SK-N-SH (cell line): ENCODE measurements at regions not wholly inside any gene's neighbourhood (a gene's known extent, or its start where the extent isn't known, plus 50 kb on each side); places are given as distances from the start of the nearest gene placed in this dataset.

Experiments used
- CTCF ChIA-PET: fragments of 300-600, 350-600 bp; formaldehyde crosslinking; extraction: SDS; loops from one replicate; lab custom pipeline; 2021; lab: Yijun Ruan, JAX
- POLR2A ChIA-PET: fragments of 350-600 bp; sonication (Branson Sonifier 250); formaldehyde crosslinking; extraction: SDS; loops from one replicate; lab custom pipeline; 2020; ENCODE audit warnings: antibody characterized with exemption, inconsistent platforms; lab: Yijun Ruan, JAX
- DNase-seq: peaks from one replicate; pipeline ENCODE4 v3.0.0; 2012
- H2AFZ ChIP-seq: fragments of 200-600 bp; sonication (generic); 2 replicates; pipeline ENCODE4 v1.8.1; 2016; ENCODE audit warnings: antibody characterized with exemption, mild to moderate bottlenecking, low read depth
- H3F3A ChIP-seq: fragments of 200-600 bp; sonication (generic); replicated peaks from 2 replicates; pipeline ENCODE3; 2016; ENCODE audit warnings: antibody characterized with exemption, mild to moderate bottlenecking; ENCODE audit not compliant: insufficient read depth
- H3K27ac ChIP-seq, 2 experiments: fragments of 200-500 bp in 1 of 2; fragments of 200-600 bp in 1 of 2; sonication (Bioruptor generic) in 1 of 2; sonication (generic), shearing (Covaris generic) in 1 of 2; 2 replicates each; pipeline versions ENCODE4 v1.5.1 to v1.6.1; 2014 to 2016; ENCODE audit warnings: low read depth in 2 of 2, inconsistent platforms in 1 of 2, low read length in 1 of 2, mild to moderate bottlenecking in 1 of 2, mixed read lengths in 1 of 2
- H3K27me3 ChIP-seq: fragments of 200-600 bp; sonication (generic), shearing (Covaris generic); 2 replicates; pipeline ENCODE4 v1.6.1; 2016; ENCODE audit warnings: mixed run types; ENCODE audit not compliant: insufficient read depth
- H3K36me3 ChIP-seq, 2 experiments: fragments of 200-500 bp in 1 of 2; fragments of 200-600 bp in 1 of 2; sonication (Bioruptor generic) in 1 of 2; sonication (generic) in 1 of 2; replicated peaks in 1 of 2; 2 replicates each; pipeline versions ENCODE3 to v1.5.1; 2014 to 2016; ENCODE audit warnings: low read length in 1 of 2, mild to moderate bottlenecking in 1 of 2; ENCODE audit not compliant: insufficient read depth in 2 of 2, control insufficient read depth in 1 of 2
- H3K4me1 ChIP-seq, 2 experiments: fragments of 200-500 bp in 1 of 2; fragments of 200-600 bp in 1 of 2; sonication (Bioruptor generic) in 1 of 2; sonication (generic), shearing (Covaris generic) in 1 of 2; 2 replicates each; pipeline versions ENCODE4 v1.5.1 to v1.6.1; 2014 to 2016; ENCODE audit warnings: low read depth in 1 of 2, low read length in 1 of 2, mixed run types in 1 of 2; ENCODE audit not compliant: insufficient read depth in 2 of 2, control insufficient read depth in 1 of 2
- H3K4me2 ChIP-seq: fragments of 200-600 bp; sonication (generic), shearing (Covaris generic); 2 replicates; pipeline ENCODE4 v1.6.1; 2017; ENCODE audit warnings: mixed run types
- H3K4me3 ChIP-seq, 2 experiments: fragments of 200-500 bp in 1 of 2; fragments of 200-600 bp in 1 of 2; sonication (Bioruptor generic) in 1 of 2; sonication (generic), shearing (Covaris generic) in 1 of 2; 2 replicates each; pipeline versions ENCODE4 v1.5.1 to v1.8.1; 2014 to 2016; ENCODE audit warnings: low read depth in 2 of 2, inconsistent platforms in 1 of 2, low read length in 1 of 2, mild to moderate bottlenecking in 1 of 2, mixed read lengths in 1 of 2, moderate library complexity in 1 of 2
- H3K79me2 ChIP-seq: fragments of 200-600 bp; sonication (generic); 2 replicates; pipeline ENCODE4 v1.8.1; 2017; ENCODE audit warnings: mild to moderate bottlenecking; ENCODE audit not compliant: insufficient read depth
- H3K9ac ChIP-seq: fragments of 200-600 bp; sonication (generic); 2 replicates; pipeline ENCODE4 v1.6.1; 2017; ENCODE audit warnings: mixed run types
- H3K9me2 ChIP-seq: fragments of 200-600 bp; sonication (generic); 2 replicates; pipeline ENCODE4 v1.6.1; 2017; ENCODE audit warnings: mixed run types
- H3K9me3 ChIP-seq: fragments of 200-600 bp; sonication (generic); 2 replicates; pipeline ENCODE4 v1.6.1; 2017; ENCODE audit warnings: mixed run types, mild to moderate bottlenecking, moderate library complexity
- H4K20me1 ChIP-seq: fragments of 200-600 bp; sonication (generic); 2 replicates; pipeline ENCODE4 v1.6.1; 2017; ENCODE audit warnings: mild to moderate bottlenecking, mixed run types; ENCODE audit not compliant: insufficient read depth
- EZH2phosphoT487 ChIP-seq: fragments of 200-600 bp; sonication (generic); IDR thresholded peaks from 2 replicates; pipeline ENCODE4 v1.6.1; 2017; ENCODE audit warnings: low read depth, mixed run types, mild to moderate bottlenecking, antibody characterized with exemption, moderate library complexity, borderline replicate concordance
- FOXJ3 ChIP-seq: sonication (generic); formaldehyde crosslinking; IDR thresholded peaks from 2 replicates; pipeline ENCODE4 v1.5.1; 2020; ENCODE audit warnings: mild to moderate bottlenecking, missing genetic modification reagents
- FOXM1 ChIP-seq: IDR thresholded peaks from 2 replicates; pipeline ENCODE4 v1.4.0; 2012; ENCODE audit warnings: low read depth, mild to moderate bottlenecking
- GABPA ChIP-seq: IDR thresholded peaks from 2 replicates; pipeline ENCODE4 v1.4.0; 2012; ENCODE audit warnings: low read depth, mild to moderate bottlenecking
- GATA2 ChIP-seq: sonication (generic); formaldehyde crosslinking; IDR thresholded peaks from 2 replicates; pipeline ENCODE4 v1.5.0; 2020; ENCODE audit warnings: mild to moderate bottlenecking, missing genetic modification reagents
- JUND ChIP-seq: IDR thresholded peaks from 2 replicates; pipeline ENCODE4 v1.4.0; 2012
- MXI1 ChIP-seq: IDR thresholded peaks from 2 replicates; pipeline ENCODE4 v1.6.1; 2012; ENCODE audit warnings: mild to moderate bottlenecking, low read depth, low read length, improper control_type of control experiment
- NRF1 ChIP-seq: IDR thresholded peaks from 2 replicates; pipeline ENCODE4 v1.6.1; 2012; ENCODE audit warnings: low read depth, mild to moderate bottlenecking, low read length
- PBX3 ChIP-seq: IDR thresholded peaks from 2 replicates; pipeline ENCODE4; 2012
- POLR2AphosphoS5 ChIP-seq: IDR thresholded peaks from 2 replicates; pipeline ENCODE4 v1.6.1; 2012; ENCODE audit warnings: low read depth, low read length
- SIN3A ChIP-seq: IDR thresholded peaks from 2 replicates; pipeline ENCODE4 v1.6.1; 2012; ENCODE audit warnings: low read depth, mild to moderate bottlenecking, low read length, moderate library complexity, borderline replicate concordance
- TAF1 ChIP-seq: IDR thresholded peaks from 2 replicates; pipeline ENCODE4 v1.6.1; 2012; ENCODE audit warnings: low read depth, mild to moderate bottlenecking, low read length, moderate library complexity, borderline replicate concordance
- TCF12 ChIP-seq: IDR thresholded peaks from 2 replicates; pipeline ENCODE4 v1.4.0; 2012
- TEAD4 ChIP-seq: IDR thresholded peaks from 2 replicates; pipeline ENCODE4 v1.4.0; 2012; ENCODE audit warnings: mild to moderate bottlenecking, borderline replicate concordance; ENCODE audit not compliant: insufficient read depth
- USF1 ChIP-seq: IDR thresholded peaks from 2 replicates; pipeline ENCODE4 v1.4.0; 2012; ENCODE audit warnings: low read depth, borderline replicate concordance
- YY1 ChIP-seq: IDR thresholded peaks from 2 replicates; pipeline ENCODE4 v1.4.0; 2012; ENCODE audit warnings: low read depth, mild to moderate bottlenecking
- ZBTB33 ChIP-seq: IDR thresholded peaks from 2 replicates; pipeline ENCODE4 v1.4.0; 2012; ENCODE audit warnings: low read depth, borderline replicate concordance
- WGBS: methylation state at CpG from one replicate; pipeline ENCODE4 v1.1.6; 2017; ENCODE audit warnings: low lambda C conversion rate; 5-methylcytosine and 5-hydroxymethylcytosine counted together

GRCh38 chr5:116655431-116655830 lies 80.8 kb upstream of the SEMA6A start:
- WGBS = 65% methylated on average over 3 of the region's 3 CpGs
- Histone ChIP-seq H3K79me2 (no peaks in the 10 kb centered on the region), H3K9me3 (no peaks in the 10 kb centered on the region), H3K27ac (no peak overlapping the region), H3K9me2 (no peaks in the 10 kb centered on the region), H3K27me3 (no peaks in the 10 kb centered on the region), H3K4me2 (no peak overlapping the region), H3K4me1 (peaks cover 0 to 18% of the 10 kb centered on the region in 2 experiments; a peak in 1 of 4 replicates), H3K9ac (no peak overlapping the region), H2AFZ (no peak overlapping the region), H3K36me3 (no peaks in the 10 kb centered on the region), H3F3A (no peaks in the 10 kb centered on the region), H3K4me3 (no peak overlapping the region), H4K20me1 (no peaks in the 10 kb centered on the region)
- POLR2A ChIA-PET = no interaction called here
- TF ChIP-seq GABPA (no peak), FOXM1 (no peak), SIN3A (no peak), ZBTB33 (no peak), YY1 (no peak), EZH2phosphoT487 (no peak), TCF12 (no peak), POLR2AphosphoS5 (no peak), FOXJ3 (no peak), USF1 (no peak), MXI1 (no peak), GATA2 (CRISPR knock-in tag) (no peak), NRF1 (no peak), JUND (no peak)
- CTCF ChIA-PET = no interaction called here
- no peak for DNase-seq

- Histone ChIP-seq H3K9me3 (no peaks in the 10 kb centered on the region), H3K27me3 (no peaks in the 10 kb centered on the region), H3K79me2 (no peaks in the 10 kb centered on the region), H3K9ac (no peak overlapping the region), H3K4me3 (no peak overlapping the region), H4K20me1 (no peaks in the 10 kb centered on the region), H3K27ac (no peak overlapping the region), H3K4me2 (no peak overlapping the region), H2AFZ (no peak overlapping the region), H3F3A (no peaks in the 10 kb centered on the region), H3K36me3 (no peaks in the 10 kb centered on the region), H3K4me1 (peaks cover 0 to 18% of the 10 kb centered on the region in 2 experiments; a peak in 1 of 4 replicates), H3K9me2 (no peaks in the 10 kb centered on the region)
- WGBS = 56% methylated on average over 3 of the region's 3 CpGs
- ChIA-PET POLR2A (no interaction called here), CTCF (interaction anchor here (0.7 kb wide), 1 partner anchor 335 kb away, joined by 4 read pairs; no protein-coding TSS in a partner anchor)
- no peak for DNase-seq
- TF ChIP-seq POLR2AphosphoS5 (no peak), TAF1 (no peak), TEAD4 (no peak), YY1 (no peak), PBX3 (no peak)
Measured at GRCh38 chr5:116654925-116655324, 80.3 kb upstream of the SEMA6A start.
